Pancreas (tissue), 10 donors: ENCODE measurements at regions not wholly inside any gene's neighbourhood (a gene's known extent, or its start where the extent isn't known, plus 50 kb on each side); places are given as distances from the start of the nearest gene placed in this dataset.
A peak's percentile ranks its signal among the peaks of the same experiment; 100 is the strongest.

Source experiments
- ATAC-seq, 4 donors: fragments of 200-7000 bp; cut with Tn5 transposase; one replicate each; pipeline versions ENCODE4 v1.8.0 to v1.9.1; 2020; ENCODE audit warnings: mild to moderate bottlenecking in 4 of 4, moderate library complexity in 4 of 4
- DNase-seq, 6 donors: peaks; one replicate each; pipeline ENCODE4 v3.0.0-alpha.2; 2020
- FAIRE-seq: peaks from 2 replicates; lab custom pipeline; 2012; peaks lifted over from hg19 to GRCh38; lab: Jason Lieb, UNC
- H3K27ac ChIP-seq, 4 donors: fragments of 200-600 bp; sonication (generic); 1 replicate in 3 of 4; 2 replicates in 1 of 4; pipeline versions ENCODE4 v1.5.0 to v1.8.0; 2020
- H3K27me3 ChIP-seq, 4 donors: fragments of 200-600 bp; one replicate each; pipeline ENCODE4 v1.8.0; 2021
- H3K36me3 ChIP-seq, 3 donors: fragments of 200-600 bp; sonication (generic) in 1 of 3; one replicate each; pipeline versions ENCODE4 v1.5.0 to v1.8.0; 2020 to 2021
- H3K4me1 ChIP-seq, 3 donors: fragments of 200-600 bp; one replicate each; pipeline ENCODE4 v1.8.0; 2021
- H3K4me3 ChIP-seq, 4 donors: fragments of 200-600 bp; sonication (generic) in 2 of 4; one replicate each; pipeline versions ENCODE4 v1.5.0 to v1.8.0; 2020 to 2021
- H3K9me3 ChIP-seq, 4 donors: fragments of 200-600 bp; one replicate each; pipeline ENCODE4 v1.8.0; 2021
- WGBS, 2 donors: extraction: QIAGEN DNeasy Blood & Tissue Kit; methylation state at CpG; one replicate each; pipeline ENCODE4 v1.1.7; 2013; 5-methylcytosine and 5-hydroxymethylcytosine counted together
- intact Hi-C, 3 donors: fragments of 100-400 bp; cut with DNase I; formaldehyde crosslinking; loops; one replicate each; pipeline versions ENCODE4 v1.11.1 to v1.14.2; 2022
- TF ChIP-seq, protein P1 (sequence below), 4 donors: fragments of 200-600 bp; sonication (generic) in 3 of 4; IDR thresholded peaks; one replicate each; pipeline versions ENCODE4 v1.5.0 to v1.8.0; 2021; ENCODE audit warnings: antibody characterized with exemption in 4 of 4
- donor health status: healthy with polysubstance abuse.
- donor health status: DM: no; HTN: no; CAD: no; lungs with moderate emphysema.
- donor health status: DM: no; HTN: no; CAD: no.
- donor health status: control.
- donor health status: control.
- donor health status: Bipolar disorder and iron deficiency.
- donor health status: DM: yes; HTN: yes; CAD: no.
- donor health status: DM: no; HTN: no; CAD: no.
- donor health status: DM: no; HTN: no; CAD: no.
- donor health status: DM: yes; HTN: yes; CAD: no.

DNA sequence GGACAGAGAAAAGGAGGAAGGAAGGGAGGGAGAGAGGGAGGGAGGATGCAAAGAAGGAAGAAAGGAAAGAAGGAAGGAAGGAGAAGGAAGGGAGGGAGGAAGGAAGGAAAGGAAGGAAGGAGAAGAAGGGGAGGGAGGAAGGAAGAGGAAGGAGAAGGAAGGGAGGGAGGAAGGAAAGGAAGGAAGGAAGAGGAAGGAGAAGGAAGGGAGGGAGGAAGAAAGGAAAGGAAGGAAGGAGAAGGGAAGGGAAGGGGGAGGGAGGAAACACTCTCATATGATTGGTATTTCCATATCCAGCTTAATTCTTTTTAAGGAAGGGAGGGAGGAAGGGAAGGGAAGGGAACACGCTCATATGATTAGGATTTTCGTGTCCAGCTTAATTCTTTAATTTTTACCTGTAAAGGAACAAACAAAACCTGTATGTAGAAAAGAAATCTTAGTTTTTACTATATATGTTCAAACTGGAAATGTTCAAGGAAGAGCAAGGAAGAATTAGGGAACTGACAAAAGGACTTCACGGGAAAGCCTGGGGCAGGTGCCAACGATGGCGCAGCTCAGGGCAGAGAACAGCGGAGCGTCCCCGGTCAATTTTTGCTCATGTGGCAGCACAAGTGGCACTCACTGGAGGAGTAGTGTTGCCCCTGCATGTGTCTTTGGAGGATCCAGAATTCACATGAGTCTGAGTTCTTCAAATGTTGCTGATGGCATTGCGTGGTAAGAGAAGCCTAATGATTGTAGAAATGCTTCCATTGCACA is 228.6 kb downstream of the ZNF516 start:
- intact Hi-C loops, result no loop called here
- TF ChIP-seq, protein P1, sequence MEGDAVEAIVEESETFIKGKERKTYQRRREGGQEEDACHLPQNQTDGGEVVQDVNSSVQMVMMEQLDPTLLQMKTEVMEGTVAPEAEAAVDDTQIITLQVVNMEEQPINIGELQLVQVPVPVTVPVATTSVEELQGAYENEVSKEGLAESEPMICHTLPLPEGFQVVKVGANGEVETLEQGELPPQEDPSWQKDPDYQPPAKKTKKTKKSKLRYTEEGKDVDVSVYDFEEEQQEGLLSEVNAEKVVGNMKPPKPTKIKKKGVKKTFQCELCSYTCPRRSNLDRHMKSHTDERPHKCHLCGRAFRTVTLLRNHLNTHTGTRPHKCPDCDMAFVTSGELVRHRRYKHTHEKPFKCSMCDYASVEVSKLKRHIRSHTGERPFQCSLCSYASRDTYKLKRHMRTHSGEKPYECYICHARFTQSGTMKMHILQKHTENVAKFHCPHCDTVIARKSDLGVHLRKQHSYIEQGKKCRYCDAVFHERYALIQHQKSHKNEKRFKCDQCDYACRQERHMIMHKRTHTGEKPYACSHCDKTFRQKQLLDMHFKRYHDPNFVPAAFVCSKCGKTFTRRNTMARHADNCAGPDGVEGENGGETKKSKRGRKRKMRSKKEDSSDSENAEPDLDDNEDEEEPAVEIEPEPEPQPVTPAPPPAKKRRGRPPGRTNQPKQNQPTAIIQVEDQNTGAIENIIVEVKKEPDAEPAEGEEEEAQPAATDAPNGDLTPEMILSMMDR (IDR thresholded peaks at IDR 0.05), result no peak
- FAIRE-seq (no peak), ATAC-seq (no peak), DNase-seq (no peak)
- Histone ChIP-seq H3K4me1 (no peaks in the 10 kb centered on the region), H3K9me3 (no peaks in the 10 kb centered on the region), H3K27ac (no peak overlapping the region), H3K27me3 (no peaks in the 10 kb centered on the region), H3K36me3 (no peaks in the 10 kb centered on the region), H3K4me3 (no peak overlapping the region)
- 87 to 89% methylated on average over 9 of the region's 9 CpGs for WGBS, 2 donors

DNA sequence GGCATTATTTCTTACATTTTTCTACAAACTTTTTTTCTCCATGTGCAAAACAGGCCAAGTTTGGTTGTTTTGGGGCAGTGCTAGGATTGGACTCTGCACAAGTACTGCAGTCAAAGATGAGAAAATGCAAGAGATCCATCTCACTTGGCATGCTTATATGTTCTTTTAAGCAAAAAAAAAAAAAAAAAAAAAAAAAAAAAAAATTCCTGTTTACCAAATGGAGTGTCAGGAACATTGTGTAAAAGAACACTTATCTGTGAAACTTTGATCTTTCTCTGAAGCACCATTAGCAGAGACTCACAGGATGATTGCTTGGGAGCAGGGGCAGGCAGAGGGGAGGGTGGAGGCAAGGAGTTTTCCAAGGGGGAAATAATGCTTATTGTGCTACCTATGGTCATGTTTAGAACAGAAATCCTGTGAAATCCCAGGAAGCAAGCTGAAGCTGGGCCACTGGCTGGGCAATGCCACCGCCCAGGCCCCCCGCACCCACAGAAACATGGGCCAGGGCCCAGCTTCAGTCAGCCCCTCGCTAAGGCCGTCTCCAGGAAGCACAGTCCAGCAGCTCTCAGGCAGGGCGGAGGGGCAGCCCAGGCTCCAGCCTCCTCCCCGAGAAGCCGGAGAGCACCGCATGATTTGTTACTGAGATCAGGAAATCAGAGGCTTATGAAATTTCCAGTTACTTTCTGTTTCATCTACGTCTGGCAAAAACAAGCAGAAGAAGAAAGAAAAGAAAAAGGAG is 229.4 kb downstream of the ZNF516 start:
- no peak for FAIRE-seq
- H3K4me3 ChIP-seq, result no peak overlapping the region
- peak in 3 of 4 donors; percentile 57 to 82 (median 64) for ATAC-seq

DNA sequence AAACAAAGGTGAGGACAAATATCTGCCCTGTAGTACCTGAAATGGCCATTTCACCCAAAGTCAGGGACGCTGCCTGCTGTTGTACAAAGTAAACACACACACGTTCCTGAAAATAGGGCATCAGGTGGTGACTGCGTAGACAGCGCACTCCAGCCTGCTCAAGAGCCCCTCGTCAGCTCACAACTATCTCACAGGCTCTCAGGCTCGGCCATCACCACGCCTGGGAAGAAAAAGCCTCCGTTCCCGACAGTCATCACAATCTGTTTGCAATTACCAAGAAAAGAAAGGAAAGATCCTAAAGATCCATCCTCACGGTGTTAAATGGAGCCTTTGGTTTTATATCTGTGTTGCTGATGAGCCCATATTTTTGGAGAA is 230.2 kb downstream of the ZNF516 start:
- Histone ChIP-seq H3K4me3 (no peak overlapping the region), H3K36me3 (no peaks in the 10 kb centered on the region), H3K27ac (no peak overlapping the region), H3K4me1 (no peaks in the 10 kb centered on the region), H3K9me3 (no peaks in the 10 kb centered on the region), H3K27me3 (no peaks in the 10 kb centered on the region)
- DNase-seq (no peak), FAIRE-seq (no peak), ATAC-seq (no peak)
- intact Hi-C loops, result no loop called here
- TF ChIP-seq, protein P1 (IDR thresholded peaks at IDR 0.05), result no peak
- WGBS, 2 donors, result 49 to 60% methylated on average over 10 of the region's 10 CpGs

More for the DNA sequence above, 229.4 kb downstream of the ZNF516 start:
- DNase-seq, result no peak
- Histone ChIP-seq H3K27ac (peak overlapping the region in 1 of 4 donors; percentile 37), H3K4me1 (no peaks in the 10 kb centered on the region), H3K36me3 (no peaks in the 10 kb centered on the region), H3K9me3 (no peaks in the 10 kb centered on the region), H3K27me3 (no peaks in the 10 kb centered on the region)
- TF ChIP-seq, protein P1 (IDR thresholded peaks at IDR 0.05), result no peak
- WGBS, 2 donors, result 40 to 47% methylated on average over 9 of the region's 9 CpGs
- intact Hi-C loops, result no loop called here

DNA sequence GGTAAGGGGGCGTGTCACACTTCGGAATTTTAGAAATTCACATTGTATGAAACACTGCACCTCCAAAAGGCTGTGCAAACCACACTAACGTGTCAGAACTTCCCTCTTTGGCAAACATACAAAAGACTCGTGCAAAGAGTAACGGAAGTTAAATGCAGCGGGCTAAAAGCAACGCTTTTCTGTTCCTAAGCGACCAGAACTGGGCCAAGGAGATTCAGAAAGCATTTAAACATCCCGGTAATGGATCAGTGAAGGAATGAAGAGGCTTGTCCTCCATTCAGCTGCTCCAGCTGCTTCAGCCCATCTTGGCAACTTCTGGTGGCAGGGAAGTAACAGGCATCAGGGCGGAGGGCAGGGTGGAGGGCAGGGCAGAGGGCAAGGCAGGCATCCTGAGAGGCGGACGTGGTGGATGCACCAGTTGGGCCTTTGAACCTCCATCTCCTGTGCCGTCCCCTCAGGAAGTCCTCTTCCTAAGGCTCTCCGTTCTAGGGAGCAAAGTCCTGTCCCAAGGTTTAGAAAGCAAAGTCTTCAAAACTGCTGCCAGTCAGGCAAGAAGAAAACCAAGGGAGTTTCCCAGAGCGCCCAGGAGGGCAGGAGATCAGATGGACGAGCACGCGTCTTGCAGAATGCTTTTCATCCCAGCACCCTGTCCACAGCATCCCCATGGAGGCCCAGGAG is 230.7 kb downstream of the ZNF516 start:
- FAIRE-seq, result no peak
- intact Hi-C loops, result no loop called here
- H3K4me3 ChIP-seq, result no peak overlapping the region
- no peak for ATAC-seq
- no peak for DNase-seq
- no peaks in the 10 kb centered on the region for H3K27me3 ChIP-seq
- 59 to 68% methylated on average over 18 of the region's 18 CpGs for WGBS, 2 donors
- no peak overlapping the region for H3K27ac ChIP-seq
- no peaks in the 10 kb centered on the region for H3K36me3 ChIP-seq
- no peaks in the 10 kb centered on the region for H3K4me1 ChIP-seq
- TF ChIP-seq, protein P1 (IDR thresholded peaks at IDR 0.05), result no peak
- no peaks in the 10 kb centered on the region for H3K9me3 ChIP-seq
